Omental fat pad (tissue), 3 donors: ENCODE measurements at regions not wholly inside any gene's neighbourhood (a gene's known extent, or its start where the extent isn't known, plus 50 kb on each side); places are given as distances from the start of the nearest gene placed in this dataset.

Experiments used
- ATAC-seq: fragments of 150-250 bp; one replicate; pipeline ENCODE4 v1.9.1; 2016; ENCODE audit warnings: mild to moderate bottlenecking, moderate library complexity; ENCODE audit not compliant: low FRiP score
- DNase-seq: peaks from one replicate; pipeline ENCODE4 v3.0.0-alpha.2; 2019; ENCODE audit warnings: low spot score
- CTCF ChIP-seq, 3 donors: fragments of 450-650 bp; IDR thresholded peaks; one replicate each; pipeline ENCODE4 v1.5.1; 2016 to 2017; ENCODE audit warnings: antibody characterized with exemption in 3 of 3, mild to moderate bottlenecking in 3 of 3, moderate library complexity in 2 of 3

- TF ChIP-seq CTCF (IDR thresholded peaks at IDR 0.05) = no peak
- no peak for ATAC-seq
- DNase-seq = no peak
Observed at GRCh38 chr6:87784051-87784450, 82.0 kb upstream of the AKIRIN2 start.

GRCh38 chr6:87779542-87779941 lies 77.5 kb upstream of the AKIRIN2 start:
- no peak for TF ChIP-seq CTCF (IDR thresholded peaks at IDR 0.05)
- DNase-seq (no peak), ATAC-seq (no peak)

- DNase-seq = no peak
- no peak for ATAC-seq
- TF ChIP-seq CTCF (IDR thresholded peaks at IDR 0.05) = no peak
Observed at GRCh38 chr6:87772597-87773530, 70.8 kb upstream of the AKIRIN2 start.

GRCh38 chr6:87767478-87767877 lies 65.4 kb upstream of the AKIRIN2 start:
- DNase-seq = no peak
- no peak for ATAC-seq
- TF ChIP-seq CTCF (IDR thresholded peaks at IDR 0.05) = no peak

GRCh38 chr6:87766211-87766610 lies 64.2 kb upstream of the AKIRIN2 start:
- TF ChIP-seq CTCF (IDR thresholded peaks at IDR 0.05) = no peak
- no peak for ATAC-seq
- DNase-seq = no peak

- TF ChIP-seq CTCF (IDR thresholded peaks at IDR 0.05) = no peak
- DNase-seq = no peak
- ATAC-seq = no peak
Observed at GRCh38 chr6:87763901-87764300, 61.9 kb upstream of the AKIRIN2 start.

GRCh38 chr6:87763276-87763675 lies 61.2 kb upstream of the AKIRIN2 start:
- TF ChIP-seq CTCF (IDR thresholded peaks at IDR 0.05) = no peak
- no peak for ATAC-seq
- no peak for DNase-seq
